NCI-H187 (cell line): ENCODE measurements at regions not wholly inside any gene's neighbourhood (a gene's known extent, or its start where the extent isn't known, plus 50 kb on each side); places are given as distances from the start of the nearest gene placed in this dataset.

Source experiments
- DNase-seq, 2 experiments: peaks; one replicate each; lab custom pipeline; 2025; lab: John Stamatoyannopoulos, UW

DNA sequence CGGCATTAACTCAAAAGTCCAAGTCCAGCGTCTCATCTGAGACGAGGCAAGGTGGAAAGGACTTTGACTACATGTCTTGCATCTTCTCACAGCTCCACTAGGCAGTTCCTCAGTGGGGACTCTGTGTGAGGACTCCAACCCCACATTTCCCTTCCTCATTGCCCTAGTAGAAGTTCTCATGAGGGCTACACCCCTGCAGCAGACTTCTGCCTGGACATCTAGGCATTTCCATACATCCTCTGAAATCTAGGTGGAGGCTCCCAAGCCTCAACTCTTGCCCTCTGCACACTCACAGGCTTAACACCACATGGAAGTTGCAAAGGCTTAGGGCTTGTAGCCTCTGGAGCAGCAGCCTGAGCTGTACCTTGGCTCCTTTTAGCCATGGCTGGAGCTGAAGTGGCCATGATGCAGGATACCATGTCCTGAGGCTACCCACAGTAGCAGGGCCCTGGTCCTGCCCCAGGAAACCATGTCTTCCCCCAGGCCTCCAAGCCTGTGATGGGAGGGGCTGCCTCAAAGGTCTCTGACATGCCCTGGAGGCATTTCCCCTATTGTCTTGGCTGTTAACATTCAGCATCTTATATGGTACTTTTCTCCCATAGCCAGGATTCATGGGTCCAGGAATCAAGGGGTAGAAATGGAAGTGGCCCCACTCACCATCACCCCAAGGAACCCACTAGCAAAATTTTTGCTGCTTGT, 194.6 kb upstream of the KCNG1 start:
- DNase-seq: no peak

DNA sequence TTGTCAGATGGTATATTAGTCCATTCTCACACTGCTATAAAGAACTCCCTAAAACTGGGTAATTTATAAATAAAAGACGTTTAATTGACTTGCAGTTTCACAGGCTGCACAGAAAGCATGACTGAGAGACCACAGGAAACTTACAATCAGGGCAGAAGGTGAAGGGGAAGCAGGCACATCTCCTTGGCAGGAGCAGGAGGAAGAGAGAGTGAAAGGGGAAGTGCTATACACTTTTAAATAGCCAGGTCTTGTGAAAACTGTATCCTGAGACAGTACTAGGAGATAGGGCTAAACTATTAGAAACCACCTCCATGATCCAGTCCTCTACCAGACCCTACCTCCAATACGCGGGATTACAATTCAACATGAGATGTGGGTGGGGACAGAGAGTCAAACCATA, 193.9 kb upstream of the KCNG1 start:
- DNase-seq: no peak

DNA sequence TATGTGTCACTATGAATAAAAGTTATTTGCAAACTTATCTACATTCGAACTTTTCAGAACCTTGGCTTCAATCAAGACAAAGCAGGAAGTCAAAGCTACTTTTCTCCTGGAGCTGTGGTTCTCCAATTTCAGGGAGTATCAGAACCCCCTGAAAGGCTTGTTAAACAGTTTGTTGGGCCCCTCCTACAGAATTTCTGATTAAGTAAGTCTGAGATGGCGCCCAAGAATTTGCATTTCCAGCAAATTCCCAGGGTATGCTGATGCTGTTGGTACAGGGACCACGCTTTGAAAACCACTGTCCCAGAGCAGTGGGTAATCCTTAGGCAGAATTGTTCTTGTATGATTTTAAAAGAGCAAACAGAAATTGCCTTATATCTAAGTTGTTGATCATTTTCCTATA, 189.9 kb upstream of the KCNG1 start:
- no peak for DNase-seq

DNA sequence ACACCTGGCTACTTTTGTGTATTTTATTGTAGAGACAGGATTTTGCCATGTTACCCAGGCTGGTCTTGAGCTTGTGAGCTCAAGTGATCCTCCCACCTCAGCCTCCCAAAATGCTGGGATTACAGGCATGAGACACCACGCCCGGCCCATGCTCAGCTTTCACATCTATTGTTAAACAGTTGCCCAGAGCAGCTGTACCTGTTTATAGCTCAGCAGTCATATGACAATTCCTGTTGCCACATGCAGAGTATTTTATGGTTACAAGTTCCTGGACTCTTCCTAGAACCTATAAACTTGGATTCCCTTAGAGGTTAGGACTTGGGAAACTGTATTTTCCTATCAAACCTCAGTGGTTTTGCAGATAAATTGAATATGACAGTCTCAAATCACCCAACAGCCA, 188.3 kb upstream of the KCNG1 start:
- no peak for DNase-seq

DNA sequence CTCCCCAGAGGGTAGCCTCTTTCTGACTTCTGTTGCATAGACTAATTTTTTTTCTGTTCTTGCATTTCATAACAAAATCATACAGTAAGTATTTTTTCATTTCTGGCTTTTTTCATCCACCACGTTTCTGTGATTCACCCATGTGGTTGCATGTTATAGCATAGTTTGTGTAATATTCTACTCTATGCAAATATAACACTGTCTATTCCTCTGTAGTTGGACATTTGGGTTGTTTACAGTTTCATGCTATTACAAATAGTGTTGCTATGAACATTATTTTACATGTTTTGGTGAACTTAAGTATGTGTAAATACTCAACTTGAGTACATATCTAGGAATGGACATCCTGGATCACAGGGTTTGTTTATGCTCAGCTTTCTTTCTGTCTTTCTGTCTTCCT, 187.2 kb upstream of the KCNG1 start:
- DNase-seq: no peak

DNA sequence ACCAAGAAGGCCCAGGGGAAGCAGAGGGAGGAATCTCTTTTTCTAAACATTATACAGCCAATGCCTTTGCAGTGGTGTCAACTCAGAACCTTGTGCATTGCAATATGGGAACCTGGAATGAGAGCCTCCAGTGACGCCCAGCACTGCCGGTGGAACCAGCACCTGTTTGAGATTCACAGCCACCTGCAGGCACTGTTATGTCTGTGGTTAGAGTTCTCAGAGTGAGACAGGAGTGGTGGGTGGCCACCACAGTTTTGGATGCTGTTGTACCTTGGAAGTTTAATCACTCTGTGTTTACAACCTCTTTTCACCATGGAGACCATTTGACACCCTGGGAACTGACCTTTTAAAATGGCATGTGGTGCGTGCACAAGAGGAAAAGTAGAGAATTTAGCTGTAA, 185.3 kb upstream of the KCNG1 start:
- DNase-seq: no peak

DNA sequence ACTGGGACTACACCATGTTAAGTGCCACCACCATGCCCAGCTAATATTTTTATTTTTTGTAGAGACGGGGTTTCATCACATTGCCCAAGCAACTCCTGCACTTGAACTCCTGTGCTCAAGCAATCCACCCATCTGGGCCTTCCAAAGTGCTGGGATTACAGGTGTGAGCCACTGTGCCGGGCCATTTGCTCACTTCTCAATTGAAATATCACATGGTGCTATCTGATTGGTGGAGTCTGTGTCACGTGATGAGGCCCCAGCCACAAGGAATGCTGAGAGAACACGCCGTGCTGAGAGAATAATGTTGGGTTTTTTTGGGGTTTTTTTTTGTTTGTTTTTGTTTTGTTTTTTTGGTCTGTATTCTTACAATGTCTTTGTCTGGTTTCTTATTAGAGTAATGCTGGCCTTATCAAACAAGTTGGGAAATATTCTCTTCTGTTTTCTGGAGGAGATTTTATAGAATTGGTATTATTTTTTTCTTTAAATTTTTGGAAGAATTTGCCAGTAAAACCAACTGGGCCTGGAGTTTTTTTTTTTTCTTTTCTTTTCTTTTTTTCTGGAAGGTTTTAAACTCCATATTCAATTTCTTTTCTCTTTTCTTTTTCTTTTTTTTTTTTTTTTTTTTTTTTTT, 183.2 kb upstream of the KCNG1 start:
- DNase-seq: no peak

DNA sequence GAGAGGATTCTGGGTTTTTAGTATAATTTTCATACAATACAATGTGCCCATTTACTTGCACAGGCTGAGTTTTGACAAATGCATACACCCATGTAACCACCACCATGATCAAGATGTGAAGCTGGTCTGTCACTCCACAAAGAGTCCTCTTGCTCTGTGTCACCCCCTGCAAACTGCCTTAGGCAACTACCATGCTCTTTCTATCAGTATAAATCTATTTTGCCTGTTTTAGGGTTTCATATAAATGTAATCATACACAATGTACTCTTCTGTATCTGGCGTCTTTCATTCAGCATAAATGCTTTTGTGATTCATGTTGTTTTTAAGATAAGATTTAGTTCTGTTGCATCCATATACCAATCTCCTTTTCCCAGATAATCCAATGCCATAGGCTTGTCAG, 181.9 kb upstream of the KCNG1 start:
- DNase-seq: no peak

DNA sequence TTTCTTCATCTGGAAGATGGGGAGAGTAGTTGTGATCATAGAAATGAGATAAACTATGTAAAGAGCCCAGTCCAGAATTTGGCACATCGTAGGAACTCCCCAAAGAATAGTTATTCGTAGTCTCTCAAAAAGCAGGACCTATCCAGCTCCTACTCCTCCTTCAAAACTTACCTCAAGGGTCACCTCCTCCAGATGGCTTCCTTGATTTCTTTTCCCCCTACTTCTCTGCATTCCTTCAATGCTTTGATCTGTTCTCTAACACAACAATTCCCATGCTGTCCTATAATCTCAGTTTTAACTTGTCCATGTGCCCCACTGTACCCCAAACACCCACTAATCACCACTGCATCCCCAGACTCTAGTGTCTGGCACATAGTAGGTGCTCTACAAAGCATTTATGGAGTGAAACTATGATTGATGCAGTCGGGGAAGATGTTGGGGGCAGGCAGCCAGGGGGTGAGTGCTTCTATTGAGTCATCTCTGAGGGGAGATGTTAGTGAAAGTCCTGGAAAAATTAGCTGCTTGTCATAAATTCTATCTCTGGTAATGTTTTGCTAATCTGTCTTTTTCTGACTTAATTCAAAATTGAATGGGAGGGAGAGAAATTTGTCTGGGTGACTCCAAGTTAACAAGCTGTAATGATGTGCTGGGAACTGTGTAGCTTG, 181.3 kb upstream of the KCNG1 start:
- no peak for DNase-seq

DNA sequence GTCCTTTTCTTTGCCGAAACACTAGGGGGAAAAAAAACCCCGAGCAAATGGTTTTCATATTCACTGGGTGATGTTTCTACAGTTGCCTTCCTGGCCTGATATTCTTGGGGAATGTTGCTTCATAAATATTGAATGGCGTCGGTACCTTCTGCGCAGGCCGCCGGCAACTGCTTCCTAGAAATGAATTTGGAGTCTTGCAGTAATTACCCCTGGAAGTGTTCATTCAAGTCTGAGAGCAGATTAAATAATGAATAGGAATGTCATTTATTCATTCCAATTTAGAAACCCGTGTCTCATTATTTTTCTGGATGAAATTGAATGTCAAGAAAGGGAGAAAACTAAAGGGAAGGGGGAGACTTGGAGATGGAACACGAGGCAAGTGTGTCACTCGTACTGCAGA, 179.4 kb upstream of the KCNG1 start:
- no peak for DNase-seq

DNA sequence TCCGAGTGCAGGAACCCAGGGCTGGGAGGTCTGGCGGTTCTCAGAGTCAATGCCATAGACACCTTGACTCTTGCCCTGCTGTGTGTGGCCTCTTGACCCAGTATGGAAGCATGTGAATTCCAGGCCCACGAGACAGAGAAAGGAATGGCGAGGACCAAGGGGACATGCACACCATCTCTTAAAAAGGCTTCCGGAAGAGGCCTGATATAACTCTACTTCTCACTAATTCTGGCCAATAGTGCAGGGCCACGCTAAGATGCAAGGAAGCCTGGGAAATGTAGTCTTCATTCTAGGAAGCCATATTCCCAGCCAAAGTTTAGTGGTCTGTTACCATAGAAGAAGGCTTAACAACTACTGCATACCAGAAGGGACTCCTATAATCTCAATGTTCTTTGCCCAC, 177.0 kb upstream of the KCNG1 start:
- no peak for DNase-seq

DNA sequence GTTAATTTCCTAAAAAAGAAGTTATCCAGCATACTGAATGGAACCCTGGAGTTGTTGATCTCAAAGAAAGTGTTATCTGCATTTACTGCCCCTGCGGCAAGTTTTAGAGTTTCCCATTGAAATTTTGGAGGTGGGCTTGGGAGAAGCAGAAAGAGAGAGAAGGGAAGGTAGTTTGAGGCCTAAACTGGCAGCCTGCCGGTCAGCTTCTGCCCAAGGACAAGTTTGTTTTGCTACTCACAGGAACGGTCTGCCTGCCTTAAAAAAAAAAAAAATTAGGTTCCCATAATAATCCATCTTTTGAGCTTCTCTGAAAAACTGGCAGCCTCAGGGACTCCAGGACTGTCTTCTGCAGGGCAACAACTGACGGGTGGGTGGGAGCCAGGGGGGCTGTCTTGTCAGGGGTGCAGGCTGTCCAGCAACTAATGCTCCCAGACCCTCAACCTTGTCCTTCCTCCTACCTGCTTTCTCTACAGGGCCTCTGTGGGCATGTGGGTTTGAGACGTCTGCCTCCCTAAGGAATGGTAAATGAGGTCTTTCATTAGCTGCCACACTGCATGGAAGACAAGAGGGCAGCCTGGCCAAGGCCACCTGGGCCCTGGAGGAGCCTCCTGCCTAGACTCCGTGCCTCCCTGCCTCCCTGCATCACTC, 176.1 kb upstream of the KCNG1 start:
- no peak for DNase-seq

DNA sequence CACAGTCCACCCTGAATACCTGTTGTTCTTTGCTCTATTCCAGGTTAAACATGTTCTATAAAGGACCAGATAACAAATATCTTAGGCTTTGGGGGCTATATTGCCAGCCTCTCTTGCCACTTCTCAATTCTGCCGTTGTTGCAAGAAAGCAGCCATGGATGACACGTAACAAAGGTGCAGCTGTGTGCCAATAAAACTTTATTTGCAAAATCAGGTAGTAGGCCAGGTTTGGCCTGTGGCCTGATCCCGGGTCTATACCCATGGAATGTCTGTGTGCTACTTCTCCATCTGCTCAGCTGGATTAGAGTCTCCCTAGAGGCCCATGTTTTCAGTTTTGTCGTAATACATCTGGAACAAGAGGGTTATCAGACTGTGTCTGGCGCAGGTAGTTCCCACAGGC, 175.3 kb upstream of the KCNG1 start:
- DNase-seq: no peak

DNA sequence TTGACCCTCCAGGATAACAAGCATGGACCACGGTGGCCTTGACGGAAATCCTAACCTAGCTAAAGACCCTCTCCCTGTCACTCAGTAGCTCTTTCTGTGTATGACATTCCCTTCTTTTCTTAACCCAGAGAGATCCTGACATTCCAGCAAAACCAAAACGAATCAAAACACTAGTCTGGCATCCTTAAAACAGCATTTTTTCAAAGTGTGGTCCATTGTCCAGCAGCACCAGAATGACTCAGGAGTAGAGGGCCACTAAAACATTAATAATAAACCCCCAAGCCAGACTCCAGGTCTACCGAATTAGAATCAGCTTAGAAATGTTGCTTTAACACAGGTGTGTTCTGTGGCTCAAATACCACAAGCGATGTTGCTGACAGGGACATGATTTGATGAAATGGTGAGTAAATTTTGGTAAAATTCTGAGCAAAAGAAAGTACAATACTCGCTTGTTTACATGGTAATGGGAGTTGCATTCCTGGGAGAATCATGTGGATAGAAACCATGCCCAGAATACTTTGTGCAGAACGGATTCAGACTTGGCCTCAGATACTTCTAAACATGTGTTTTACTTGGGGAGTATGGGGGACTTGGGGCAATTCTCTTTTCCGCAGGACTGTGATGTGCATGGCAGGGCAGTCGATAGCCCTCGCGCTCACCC, 174.2 kb upstream of the KCNG1 start:
- DNase-seq: no peak

DNA sequence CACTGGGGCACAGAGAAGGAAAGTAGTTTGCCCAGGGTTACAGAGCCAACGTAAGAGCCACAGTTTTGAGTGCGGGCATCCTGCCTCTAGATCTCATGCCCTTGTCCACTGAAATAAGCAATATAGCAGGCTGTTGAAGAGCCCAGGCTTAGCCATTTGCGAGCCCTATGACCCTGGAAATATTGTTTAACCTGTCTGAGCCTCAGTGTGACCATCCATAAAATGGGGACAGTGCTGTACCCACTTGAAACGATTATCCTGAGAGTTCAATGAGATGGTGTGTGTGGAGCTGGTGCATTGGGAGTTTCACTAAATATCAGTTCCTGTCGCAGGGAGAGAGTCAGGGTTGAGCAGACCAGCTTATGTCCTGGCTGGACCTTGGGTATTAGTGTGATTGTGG, 173.1 kb upstream of the KCNG1 start:
- no peak for DNase-seq

DNA sequence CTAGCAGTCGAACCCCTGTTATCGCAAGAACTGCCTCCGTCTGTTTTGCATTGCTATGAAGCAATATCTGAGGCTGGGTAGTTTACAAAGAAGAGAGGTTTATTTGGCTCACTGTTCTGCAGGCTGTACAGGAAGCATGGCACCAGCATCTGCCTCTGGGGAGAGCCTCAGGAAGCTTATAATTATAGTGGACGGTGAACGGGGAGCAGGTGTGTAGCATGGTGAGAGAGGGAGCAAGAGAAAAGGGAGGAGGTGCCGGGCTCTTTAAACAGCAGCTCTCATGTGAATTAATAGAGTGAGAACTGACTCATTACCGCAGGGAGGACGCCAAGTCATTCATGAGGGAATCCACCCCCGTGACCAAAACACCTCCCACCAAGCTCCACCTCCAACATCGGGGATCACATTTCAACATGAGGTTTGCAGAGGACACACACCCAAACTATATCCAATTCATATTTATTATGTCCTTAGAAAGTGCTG, 172.6 kb upstream of the KCNG1 start:
- no peak for DNase-seq

DNA sequence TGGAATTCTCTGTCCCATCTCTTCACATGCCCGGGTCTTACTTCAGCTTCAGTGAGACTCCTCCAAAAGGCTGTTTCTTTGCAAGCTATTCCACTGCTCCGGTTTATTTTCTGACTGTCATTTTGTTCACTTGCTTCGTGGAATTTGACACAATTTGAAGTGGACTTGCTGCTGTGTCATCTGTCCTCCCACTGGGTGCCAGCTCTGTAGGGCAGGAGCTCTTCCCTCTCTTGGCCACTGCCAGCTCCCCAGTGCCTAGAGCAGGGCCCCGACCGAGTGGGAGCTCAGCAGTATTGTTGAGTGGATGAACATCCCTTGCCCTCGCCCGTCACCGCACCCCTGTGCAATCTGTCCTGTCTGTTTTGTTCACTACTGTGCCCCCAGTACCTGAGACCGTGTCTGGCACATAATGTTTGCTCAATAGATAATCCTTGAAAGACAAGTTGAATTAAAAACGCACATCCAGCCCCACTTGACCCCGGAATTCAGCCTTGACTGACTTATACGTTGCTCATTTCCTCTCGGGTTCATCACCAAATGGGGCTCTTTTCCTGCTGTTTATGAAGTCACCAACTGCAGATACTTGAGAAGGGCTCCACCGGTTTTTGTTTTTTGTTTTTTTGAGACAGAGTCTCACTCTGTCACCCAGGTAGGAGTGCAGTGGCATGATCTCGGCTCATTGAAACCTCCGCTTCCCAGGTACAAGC, 170.3 kb upstream of the KCNG1 start:
- no peak for DNase-seq

DNA sequence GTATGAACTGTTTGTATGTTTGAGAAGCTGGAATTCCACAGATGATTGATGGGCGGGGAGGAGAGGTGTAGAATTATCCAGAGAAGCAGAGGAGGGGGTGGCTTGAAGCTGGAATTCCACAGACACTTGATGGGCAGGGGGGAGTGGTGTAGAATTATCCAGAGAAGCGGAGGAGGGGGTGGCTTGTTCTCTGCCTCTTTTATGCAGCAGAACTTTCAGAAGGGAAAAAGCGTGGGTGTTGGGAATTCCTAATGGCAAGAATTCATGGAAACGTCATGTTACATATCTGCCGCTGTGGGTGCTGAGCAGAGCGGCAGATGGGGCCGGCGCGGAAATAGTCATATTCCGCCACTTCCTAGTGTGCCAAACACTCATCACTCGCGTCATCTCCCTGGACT, 167.9 kb upstream of the KCNG1 start:
- no peak for DNase-seq

DNA sequence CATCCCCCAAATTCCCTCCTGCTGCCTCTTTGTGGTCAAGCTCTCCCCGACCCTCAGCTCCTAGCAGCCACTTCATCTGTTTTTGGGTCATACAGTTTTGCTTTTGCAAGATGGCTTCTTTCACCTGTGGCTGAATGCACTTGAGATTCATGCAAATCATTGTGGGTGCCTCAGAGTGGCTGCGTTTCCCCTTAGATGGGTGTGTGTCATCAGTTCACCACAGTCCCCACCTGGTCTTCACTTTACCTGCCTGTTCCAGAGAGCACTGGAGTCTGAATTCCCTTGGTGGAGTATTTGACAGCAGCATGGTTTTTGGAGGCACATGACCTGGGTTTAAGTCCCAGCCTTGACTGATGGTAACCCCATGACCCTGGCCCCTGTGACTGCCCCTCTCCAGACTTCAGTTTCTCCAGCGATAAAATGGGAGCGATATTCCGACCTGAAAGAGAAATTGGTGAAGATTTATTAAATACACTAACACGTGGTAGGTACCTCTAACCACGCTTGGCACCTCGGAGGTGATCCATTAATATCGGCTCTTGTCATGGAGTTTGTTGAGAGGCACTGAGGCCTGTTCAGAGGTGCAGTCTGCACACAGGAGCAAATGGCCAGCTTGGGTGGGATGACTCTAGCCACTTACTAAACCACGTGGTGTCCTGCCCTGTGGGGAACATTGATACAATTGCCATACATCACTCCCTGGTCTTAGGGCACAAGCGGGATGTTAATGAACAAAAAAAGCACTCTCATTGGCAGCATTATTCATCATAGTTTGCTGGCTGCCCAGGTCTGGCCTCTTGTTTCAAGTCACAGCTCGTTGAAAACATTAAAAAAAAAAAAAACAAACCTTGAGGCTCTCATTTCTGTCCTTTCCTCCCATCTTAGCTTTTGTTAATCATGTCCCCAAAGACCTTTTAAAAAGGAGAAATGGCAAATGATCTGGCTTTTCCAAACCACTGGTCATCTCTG, 167.2 kb upstream of the KCNG1 start:
- no peak for DNase-seq

DNA sequence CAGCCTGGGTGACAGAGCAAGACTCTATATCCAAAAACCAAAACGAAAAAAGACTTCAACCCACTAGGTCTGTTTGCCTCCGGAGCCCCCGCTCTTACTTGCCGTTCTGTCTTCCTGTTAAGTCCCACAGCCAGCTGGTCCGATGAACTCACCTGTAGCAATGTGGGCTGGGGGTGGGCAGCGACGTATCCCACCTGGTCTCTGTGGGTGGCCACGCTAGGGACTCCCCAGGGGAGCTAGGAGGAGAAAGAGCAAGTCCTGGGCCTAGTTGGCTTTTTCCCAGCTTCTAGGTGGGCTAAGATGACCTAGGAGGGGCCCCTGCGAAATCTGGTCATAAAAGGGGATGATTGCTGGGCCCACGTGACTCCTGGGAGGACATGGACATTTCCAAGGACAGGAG, 166.0 kb upstream of the KCNG1 start:
- DNase-seq: no peak

DNA sequence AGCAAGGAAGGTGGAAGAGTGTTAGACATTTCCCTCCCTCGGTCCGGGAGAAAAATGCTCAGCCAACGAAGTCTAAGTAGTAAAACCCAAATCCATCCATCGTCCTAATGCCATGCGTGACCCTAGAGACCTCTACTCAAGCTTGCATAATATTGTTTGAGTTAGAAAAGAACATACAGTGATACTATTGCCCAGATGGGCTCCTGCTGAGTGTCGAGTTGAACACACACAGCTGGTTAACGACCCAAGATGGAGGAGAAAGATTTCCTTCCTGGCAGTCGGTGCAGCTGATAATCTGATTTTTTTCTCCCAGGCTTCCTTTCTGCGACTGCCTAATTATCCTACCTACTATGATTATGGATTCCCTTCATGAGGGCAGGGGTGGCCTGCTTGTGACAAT, 164.4 kb upstream of the KCNG1 start:
- DNase-seq: no peak
